ENCODE measurements at regions not wholly inside any gene's neighbourhood (a gene's known extent, or its start where the extent isn't known, plus 50 kb on each side); places are given as distances from the start of the nearest gene placed in this dataset.

DNA sequence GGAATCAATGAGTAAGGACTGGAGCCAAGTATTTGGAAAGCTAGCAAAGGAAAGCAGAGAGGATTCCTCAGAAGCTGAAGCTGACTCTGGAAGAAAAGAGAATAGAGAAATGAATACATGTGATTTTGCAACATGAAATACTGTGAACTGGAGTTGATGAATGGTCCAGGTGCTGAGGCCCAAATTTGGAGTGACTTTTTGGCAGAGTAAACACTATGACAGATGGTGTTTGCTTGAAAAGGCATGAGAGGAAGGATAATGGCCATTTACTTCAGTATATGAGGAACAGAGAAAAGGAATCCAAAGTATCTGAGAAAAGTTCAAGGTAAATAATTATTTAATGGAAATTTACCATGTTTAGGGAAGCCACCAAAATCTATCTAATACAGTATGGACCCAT is 236.7 kb downstream of the SLITRK2 start:
- no peaks in the 10 kb centered on the region for H3K79me2 ChIP-seq (ENCODE audit: insufficient read depth, low read depth)
- peaks cover 23% of the 10 kb centered on the region for H3K4me1 ChIP-seq (ENCODE audit: low read depth, poor library complexity, severe bottlenecking)
- H3K4me3 ChIP-seq (IDR thresholded peaks at IDR 0.05; ENCODE audit: insufficient read depth, low read depth, low read length), result no peak overlapping the region
- H4K20me1 ChIP-seq (ENCODE audit: insufficient read depth), result no peaks in the 10 kb centered on the region
- no peak for TF ChIP-seq CTCF (conservative IDR thresholded peaks at IDR 0.05; ENCODE audit: low read depth, low read length)
- H3K27ac ChIP-seq, result no peak overlapping the region
- no peaks in the 10 kb centered on the region for H3K36me3 ChIP-seq (ENCODE audit: insufficient read depth)
- H3K4me2 ChIP-seq, result no peak overlapping the region
- no peaks in the 10 kb centered on the region; the same call in 1 of the 2 replicates for H3K27me3 ChIP-seq (ENCODE audit: insufficient read depth, low read depth)
- no peak overlapping the region for H3K9ac ChIP-seq
- H2AFZ ChIP-seq (ENCODE audit: low read depth), result no peak overlapping the region

- H3K27me3 ChIP-seq (ENCODE audit: insufficient read depth, low read depth), result no peaks in the 10 kb centered on the region; the same call in 1 of the 2 replicates
- H3K4me3 ChIP-seq (IDR thresholded peaks at IDR 0.05; ENCODE audit: insufficient read depth, low read depth, low read length), result no peak overlapping the region
- H3K4me1 ChIP-seq (ENCODE audit: low read depth, poor library complexity, severe bottlenecking), result peaks cover 23% of the 10 kb centered on the region
- H3K36me3 ChIP-seq (ENCODE audit: insufficient read depth), result no peaks in the 10 kb centered on the region
- no peak overlapping the region for H3K9ac ChIP-seq
- no peaks in the 10 kb centered on the region for H3K79me2 ChIP-seq (ENCODE audit: insufficient read depth, low read depth)
- no peaks in the 10 kb centered on the region for H4K20me1 ChIP-seq (ENCODE audit: insufficient read depth)
- no peak for TF ChIP-seq CTCF (conservative IDR thresholded peaks at IDR 0.05; ENCODE audit: low read depth, low read length)
- peak overlapping the region; percentile 29; the same call in 1 of the 2 replicates for H3K4me2 ChIP-seq
- no peak overlapping the region for H2AFZ ChIP-seq (ENCODE audit: low read depth)
- H3K27ac ChIP-seq, result no peak overlapping the region
These were observed 238.1 kb downstream of the SLITRK2 start for GRCh38 chrX:146055733-146056132.

DNA sequence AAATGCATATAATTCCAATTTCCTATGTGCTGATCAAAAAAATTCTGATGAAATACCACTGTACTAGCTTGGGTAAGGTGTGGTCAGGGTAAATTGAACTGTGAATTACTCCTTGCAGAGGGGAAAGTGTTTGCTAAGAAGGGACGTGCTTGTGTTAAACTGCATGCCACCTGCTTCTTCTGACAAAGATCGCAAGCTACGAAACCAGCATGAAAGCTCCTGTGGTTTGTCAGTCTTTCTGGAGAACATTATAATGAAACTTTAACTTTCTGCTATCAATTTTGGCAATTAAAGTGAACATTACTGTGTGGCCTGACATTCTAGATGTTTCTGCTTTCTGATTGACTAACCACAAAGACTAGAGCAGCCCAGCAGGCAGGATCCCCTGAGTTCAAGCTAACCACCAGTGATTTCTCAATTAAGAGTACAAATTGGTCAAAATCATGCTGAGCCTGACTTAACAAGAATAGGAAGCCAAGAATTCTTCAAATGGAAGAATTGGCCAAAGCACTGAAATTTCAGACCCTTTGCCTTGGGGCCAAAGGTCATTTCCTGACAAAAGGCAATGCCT is 239.0 kb downstream of the SLITRK2 start:
- no peak overlapping the region for H3K9ac ChIP-seq
- H2AFZ ChIP-seq (ENCODE audit: low read depth), result no peak overlapping the region
- H3K27me3 ChIP-seq (ENCODE audit: insufficient read depth, low read depth), result no peaks in the 10 kb centered on the region; the same call in 1 of the 2 replicates
- TF ChIP-seq CTCF (conservative IDR thresholded peaks at IDR 0.05; ENCODE audit: low read depth, low read length), result no peak
- H3K36me3 ChIP-seq (ENCODE audit: insufficient read depth), result no peaks in the 10 kb centered on the region
- no peak overlapping the region for H3K4me3 ChIP-seq (IDR thresholded peaks at IDR 0.05; ENCODE audit: insufficient read depth, low read depth, low read length)
- H3K27ac ChIP-seq, result no peak overlapping the region
- no peaks in the 10 kb centered on the region for H4K20me1 ChIP-seq (ENCODE audit: insufficient read depth)
- H3K79me2 ChIP-seq (ENCODE audit: insufficient read depth, low read depth), result no peaks in the 10 kb centered on the region
- H3K4me1 ChIP-seq (ENCODE audit: low read depth, poor library complexity, severe bottlenecking), result peaks cover 23% of the 10 kb centered on the region
- peak overlapping the region; percentile 29; the same call in 1 of the 2 replicates for H3K4me2 ChIP-seq

DNA sequence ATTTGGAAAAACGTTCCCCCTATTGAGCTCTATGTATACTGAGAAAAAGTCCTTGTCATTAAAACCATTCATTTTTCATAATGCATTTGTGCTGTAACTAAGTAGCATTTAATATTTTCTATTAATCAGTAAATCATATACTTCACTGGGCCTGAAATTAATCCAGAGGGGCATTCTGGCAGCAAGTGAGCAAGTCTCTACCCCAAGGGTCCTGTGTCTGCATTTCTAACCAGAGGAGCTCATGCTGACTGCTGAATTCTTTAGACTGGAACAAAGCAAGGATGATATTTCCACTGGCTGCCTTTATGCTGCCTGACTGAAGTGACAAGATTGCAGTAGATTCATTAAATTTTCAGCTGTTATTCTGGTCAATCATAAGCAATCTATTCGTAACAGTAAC is 246.5 kb downstream of the SLITRK2 start:
- Histone ChIP-seq H3K9ac (no peak overlapping the region), H4K20me1 (ENCODE audit: insufficient read depth) (no peaks in the 10 kb centered on the region), H3K27ac (no peak overlapping the region), H2AFZ (ENCODE audit: low read depth) (no peak overlapping the region), H3K4me3 (IDR thresholded peaks at IDR 0.05; ENCODE audit: insufficient read depth, low read depth, low read length) (no peak overlapping the region), H3K4me1 (ENCODE audit: low read depth, poor library complexity, severe bottlenecking) (no peaks in the 10 kb centered on the region), H3K79me2 (ENCODE audit: insufficient read depth, low read depth) (no peaks in the 10 kb centered on the region), H3K27me3 (ENCODE audit: insufficient read depth, low read depth) (no peaks in the 10 kb centered on the region; the same call in 1 of the 2 replicates), H3K36me3 (ENCODE audit: insufficient read depth) (no peaks in the 10 kb centered on the region), H3K4me2 (no peak overlapping the region)
- no peak for TF ChIP-seq CTCF (conservative IDR thresholded peaks at IDR 0.05; ENCODE audit: low read depth, low read length)
